Osteoblast (primary cell): ENCODE measurements at regions not wholly inside any gene's neighbourhood (a gene's known extent, or its start where the extent isn't known, plus 50 kb on each side); places are given as distances from the start of the nearest gene placed in this dataset.

ENCODE experiments used
- DNase-seq: peaks from one replicate; pipeline ENCODE4 v3.0.0; 2011; ENCODE audit warnings: low spot score, mixed read lengths; ENCODE audit not compliant: insufficient read length; ENCODE audit errors: missing footprints
- H2AFZ ChIP-seq: 2 replicates; pipeline ENCODE4 v1.6.0; 2011; ENCODE audit warnings: mild to moderate bottlenecking, low read length
- H3K27ac ChIP-seq: 2 replicates; pipeline ENCODE4 v1.5.1; 2011; ENCODE audit warnings: mild to moderate bottlenecking, low read depth, low read length, moderate library complexity
- H3K27me3 ChIP-seq: 2 replicates; pipeline ENCODE4 v1.6.0; 2012; ENCODE audit warnings: mild to moderate bottlenecking, control low read depth, inconsistent platforms, low read length, moderate library complexity; ENCODE audit not compliant: insufficient read depth
- H3K36me3 ChIP-seq: 2 replicates; pipeline ENCODE4 v1.5.1; 2011; ENCODE audit warnings: mild to moderate bottlenecking, low read length, control low read depth, moderate library complexity; ENCODE audit not compliant: insufficient read depth
- H3K4me1 ChIP-seq: 2 replicates; pipeline ENCODE4 v1.5.1; 2011; ENCODE audit warnings: mild to moderate bottlenecking, low read length, control low read depth, moderate library complexity; ENCODE audit not compliant: insufficient read depth
- H3K4me2 ChIP-seq: 2 replicates; pipeline ENCODE4 v1.6.0; 2011; ENCODE audit warnings: mild to moderate bottlenecking, low read length; ENCODE audit not compliant: insufficient read depth
- H3K4me3 ChIP-seq: fragments of 200-600 bp; sonication (generic); 3 replicates; pipeline ENCODE4 v1.5.1; 2012; ENCODE audit warnings: mild to moderate bottlenecking, low read length, inconsistent platforms; ENCODE audit not compliant: insufficient read depth
- H3K79me2 ChIP-seq: 2 replicates; pipeline ENCODE4 v1.6.0; 2012; ENCODE audit warnings: mild to moderate bottlenecking, low read length, control low read depth, inconsistent platforms; ENCODE audit not compliant: insufficient read depth
- H3K9me3 ChIP-seq: 2 replicates; pipeline ENCODE4 v1.5.1; 2011; ENCODE audit warnings: low read depth, low read length, control low read depth
- H4K20me1 ChIP-seq: 2 replicates; pipeline ENCODE4 v1.6.0; 2012; ENCODE audit warnings: mild to moderate bottlenecking, low read length, control low read depth; ENCODE audit not compliant: insufficient read depth
- TF ChIP-seq, protein P1 (sequence below): IDR thresholded peaks from 2 replicates; pipeline ENCODE4 v1.5.1; 2011; ENCODE audit warnings: mild to moderate bottlenecking, low read depth, low read length, moderate library complexity; ENCODE audit errors: extremely low read depth

DNA sequence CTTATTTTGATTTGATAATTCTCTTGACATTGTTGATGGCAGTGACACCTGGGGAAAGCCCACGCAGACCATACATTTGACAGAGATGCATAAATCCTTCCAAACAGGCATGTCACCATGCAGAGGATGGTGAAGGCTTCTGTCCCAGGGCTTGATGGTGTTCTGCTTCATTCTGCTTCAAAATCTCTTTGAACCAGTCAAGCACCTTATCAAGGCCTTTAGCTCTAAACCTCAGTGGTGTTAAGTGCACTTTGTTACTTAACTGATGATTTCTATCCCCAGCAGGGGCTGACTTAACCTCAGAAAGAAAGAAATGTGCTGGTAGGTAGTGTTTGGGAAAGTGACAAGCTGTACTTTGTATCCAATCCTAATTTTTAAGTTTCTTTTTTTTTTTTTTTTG lies 81.1 kb downstream of the RRAGC start:
- TF ChIP-seq, protein P1, sequence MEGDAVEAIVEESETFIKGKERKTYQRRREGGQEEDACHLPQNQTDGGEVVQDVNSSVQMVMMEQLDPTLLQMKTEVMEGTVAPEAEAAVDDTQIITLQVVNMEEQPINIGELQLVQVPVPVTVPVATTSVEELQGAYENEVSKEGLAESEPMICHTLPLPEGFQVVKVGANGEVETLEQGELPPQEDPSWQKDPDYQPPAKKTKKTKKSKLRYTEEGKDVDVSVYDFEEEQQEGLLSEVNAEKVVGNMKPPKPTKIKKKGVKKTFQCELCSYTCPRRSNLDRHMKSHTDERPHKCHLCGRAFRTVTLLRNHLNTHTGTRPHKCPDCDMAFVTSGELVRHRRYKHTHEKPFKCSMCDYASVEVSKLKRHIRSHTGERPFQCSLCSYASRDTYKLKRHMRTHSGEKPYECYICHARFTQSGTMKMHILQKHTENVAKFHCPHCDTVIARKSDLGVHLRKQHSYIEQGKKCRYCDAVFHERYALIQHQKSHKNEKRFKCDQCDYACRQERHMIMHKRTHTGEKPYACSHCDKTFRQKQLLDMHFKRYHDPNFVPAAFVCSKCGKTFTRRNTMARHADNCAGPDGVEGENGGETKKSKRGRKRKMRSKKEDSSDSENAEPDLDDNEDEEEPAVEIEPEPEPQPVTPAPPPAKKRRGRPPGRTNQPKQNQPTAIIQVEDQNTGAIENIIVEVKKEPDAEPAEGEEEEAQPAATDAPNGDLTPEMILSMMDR, result no peak
- no peak overlapping the region for H3K4me2 ChIP-seq
- no peaks in the 10 kb centered on the region for H3K4me1 ChIP-seq
- no peak overlapping the region for H3K4me3 ChIP-seq
- H3K36me3 ChIP-seq, result no peaks in the 10 kb centered on the region
- H4K20me1 ChIP-seq, result no peaks in the 10 kb centered on the region
- H2AFZ ChIP-seq, result no peak overlapping the region
- no peak for DNase-seq
- no peak overlapping the region for H3K27ac ChIP-seq
- peaks cover 19% of the 10 kb centered on the region for H3K27me3 ChIP-seq
- no peaks in the 10 kb centered on the region for H3K9me3 ChIP-seq
- no peaks in the 10 kb centered on the region for H3K79me2 ChIP-seq

DNA sequence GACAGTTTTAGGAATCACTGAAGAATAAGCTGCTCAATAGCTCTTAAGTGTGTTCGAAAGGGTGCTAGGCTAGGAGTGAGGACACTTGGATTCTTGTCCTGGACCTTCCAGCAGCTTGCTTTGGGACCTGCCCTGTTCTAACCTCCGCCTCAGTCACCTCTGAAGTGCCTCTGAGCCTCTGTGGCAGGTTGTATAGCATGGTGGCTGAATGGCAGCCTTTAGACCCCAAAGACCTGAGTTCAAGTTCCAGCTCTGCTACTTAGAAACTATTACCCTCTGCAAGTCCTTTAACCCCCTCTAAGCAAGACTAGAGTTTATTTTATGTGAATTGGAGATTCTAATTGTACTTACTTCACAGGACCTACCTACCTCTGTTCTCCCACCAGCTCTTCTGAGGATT lies 81.5 kb downstream of the RRAGC start:
- TF ChIP-seq, protein P1, result no peak
- no peaks in the 10 kb centered on the region for H4K20me1 ChIP-seq
- peaks cover 16% of the 10 kb centered on the region for H3K27me3 ChIP-seq
- no peak for DNase-seq
- H3K4me3 ChIP-seq, result no peak overlapping the region
- H3K79me2 ChIP-seq, result no peaks in the 10 kb centered on the region
- no peaks in the 10 kb centered on the region for H3K36me3 ChIP-seq
- H3K4me1 ChIP-seq, result no peaks in the 10 kb centered on the region
- H3K27ac ChIP-seq, result no peak overlapping the region
- H2AFZ ChIP-seq, result no peak overlapping the region
- H3K9me3 ChIP-seq, result no peaks in the 10 kb centered on the region
- no peak overlapping the region for H3K4me2 ChIP-seq

DNA sequence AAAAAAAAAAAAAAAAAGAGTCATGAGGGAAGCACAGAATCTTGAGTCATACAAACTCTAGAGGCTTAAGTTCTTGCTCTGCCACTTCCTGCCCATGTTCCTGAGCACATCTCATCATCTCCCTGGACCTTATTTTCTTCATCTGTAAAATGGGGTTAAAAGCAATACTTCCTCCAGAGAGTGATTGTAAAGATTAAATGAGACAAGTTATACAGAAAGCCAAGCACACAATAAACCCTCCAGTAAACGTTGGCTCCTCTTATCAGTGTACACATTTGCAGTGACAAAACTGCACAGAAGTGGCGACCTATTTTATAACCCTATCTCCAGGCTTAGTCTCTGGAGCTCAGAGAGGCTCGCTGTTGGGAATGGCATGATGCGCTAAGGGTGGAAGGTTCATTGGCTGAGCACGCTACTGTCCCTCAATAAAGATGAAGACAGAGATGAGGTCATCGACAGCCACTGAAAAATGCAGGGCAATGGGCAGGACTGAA lies 82.1 kb downstream of the RRAGC start:
- TF ChIP-seq, protein P1, result no peak

DNA sequence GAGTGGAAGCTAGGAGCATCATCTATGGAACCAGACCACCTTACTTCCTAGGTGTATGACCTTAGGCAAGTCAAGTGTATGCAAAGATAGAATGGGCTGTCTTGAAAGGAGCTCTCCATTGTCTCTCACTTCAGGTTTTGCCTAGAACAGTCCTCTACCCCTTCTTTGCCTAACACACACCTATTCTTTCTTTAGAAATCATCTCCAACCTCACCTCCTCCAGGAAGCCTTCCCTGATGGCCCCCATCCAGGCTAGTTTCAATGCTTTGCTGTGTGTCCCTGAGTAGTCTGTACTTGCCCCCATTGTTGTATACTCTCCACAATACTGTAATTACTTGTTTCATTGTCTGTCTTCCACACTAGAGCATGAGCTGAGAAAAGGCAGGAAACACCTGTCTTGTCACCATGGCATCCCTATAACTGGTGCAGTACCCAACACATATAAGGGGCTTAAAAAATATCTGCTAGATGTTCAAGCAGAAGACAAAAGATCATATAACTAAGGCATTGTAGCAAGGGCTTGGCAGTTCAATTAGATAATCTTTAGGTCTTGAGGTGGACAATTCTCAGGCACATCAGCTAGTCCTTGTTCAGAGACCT lies 83.0 kb downstream of the RRAGC start:
- Histone ChIP-seq H2AFZ (no peak overlapping the region), H3K4me2 (no peak overlapping the region), H3K9me3 (no peaks in the 10 kb centered on the region), H3K79me2 (no peaks in the 10 kb centered on the region), H4K20me1 (no peaks in the 10 kb centered on the region), H3K4me1 (no peaks in the 10 kb centered on the region), H3K4me3 (no peak overlapping the region), H3K27me3 (peaks cover 3% of the 10 kb centered on the region), H3K36me3 (no peaks in the 10 kb centered on the region), H3K27ac (no peak overlapping the region)
- DNase-seq, result no peak
- TF ChIP-seq, protein P1, result no peak

More for the DNA sequence above, 82.1 kb downstream of the RRAGC start:
- Histone ChIP-seq H3K79me2 (no peaks in the 10 kb centered on the region), H3K27me3 (peaks cover 11% of the 10 kb centered on the region), H2AFZ (no peak overlapping the region), H3K4me2 (no peak overlapping the region), H3K27ac (no peak overlapping the region), H3K9me3 (no peaks in the 10 kb centered on the region), H3K36me3 (no peaks in the 10 kb centered on the region), H3K4me1 (no peaks in the 10 kb centered on the region), H3K4me3 (no peak overlapping the region), H4K20me1 (no peaks in the 10 kb centered on the region)
- DNase-seq, result no peak
